HL-60 (cell line): ENCODE measurements at regions not wholly inside any gene's neighbourhood (a gene's known extent, or its start where the extent isn't known, plus 50 kb on each side); places are given as distances from the start of the nearest gene placed in this dataset.

Source experiments
- DNase-seq, 2 experiments: peaks; one replicate each; pipeline ENCODE4 v3.0.0-alpha.2; 2010 to 2020; ENCODE audit warnings: low read depth in 1 of 2, low spot score in 1 of 2
- H3K27ac ChIP-seq: fragments of 250-450 bp; sonication (Bioruptor Pico); replicated peaks from 2 replicates; pipeline ENCODE4 v1.5.1; 2020; ENCODE audit warnings: mild to moderate bottlenecking, moderate library complexity
- H3K27me3 ChIP-seq: fragments of 250-450 bp; sonication (Bioruptor Pico); 2 replicates; pipeline ENCODE4 v1.5.1; 2021; ENCODE audit warnings: mild to moderate bottlenecking, moderate library complexity; ENCODE audit not compliant: insufficient read depth, poor library complexity, severe bottlenecking
- H3K4me3 ChIP-seq: replicated peaks from 2 replicates; pipeline ENCODE4 v1.5.1; 2011; ENCODE audit warnings: mild to moderate bottlenecking, control low read depth, low read length; ENCODE audit not compliant: insufficient read depth
- GABPA ChIP-seq: IDR thresholded peaks from 2 replicates; pipeline ENCODE4 v1.6.1; 2012; ENCODE audit warnings: low read depth
- POLR2AphosphoS5 ChIP-seq: IDR thresholded peaks from 2 replicates; pipeline ENCODE4 v1.6.1; 2012; ENCODE audit warnings: low read depth
- SPI1 ChIP-seq: IDR thresholded peaks from 2 replicates; pipeline ENCODE4 v1.6.1; 2012; ENCODE audit warnings: low read depth, mild to moderate bottlenecking, borderline replicate concordance
- TF ChIP-seq, protein P1 (sequence below): IDR thresholded peaks from one replicate; pipeline ENCODE4 v1.5.1; 2011; ENCODE audit warnings: low read length, control low read depth, inconsistent platforms; ENCODE audit not compliant: insufficient read depth
- TF ChIP-seq, protein P2 (sequence below): IDR thresholded peaks from 2 replicates; pipeline ENCODE4 v1.6.1; 2012; ENCODE audit warnings: low read depth; ENCODE audit not compliant: insufficient replicate concordance

DNA sequence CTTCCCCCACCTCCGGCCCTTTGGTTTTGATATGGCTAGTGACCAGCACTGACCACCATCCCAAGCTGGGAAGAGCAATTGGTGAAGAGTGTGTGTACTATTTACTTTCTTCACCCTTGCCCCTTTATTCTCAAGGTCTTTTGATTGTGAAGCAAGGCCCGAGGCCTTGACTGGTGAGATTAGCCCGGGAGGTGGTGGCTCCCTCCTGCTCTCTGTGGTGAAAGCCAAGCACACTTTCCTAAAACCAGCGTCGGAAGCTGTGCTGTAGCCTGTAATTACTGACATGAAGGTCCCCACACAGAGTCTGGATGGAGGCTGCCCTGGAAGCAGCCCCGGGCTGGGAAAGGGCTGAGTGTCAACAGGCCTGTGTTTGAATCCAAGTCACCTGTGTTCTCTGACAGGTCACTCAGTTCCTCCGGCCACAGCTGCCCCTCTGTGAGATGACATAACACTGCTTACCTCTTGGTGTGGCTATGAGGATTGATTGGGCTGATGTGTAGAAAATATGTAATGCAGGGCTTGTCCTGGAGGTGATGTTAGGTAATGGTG lies 60.5 kb upstream of the PRR23C start:
- Histone ChIP-seq H3K4me3 (no peak overlapping the region), H3K27ac (no peak overlapping the region), H3K27me3 (no peaks in the 10 kb centered on the region)
- no peak for DNase-seq
- TF ChIP-seq, protein P1, sequence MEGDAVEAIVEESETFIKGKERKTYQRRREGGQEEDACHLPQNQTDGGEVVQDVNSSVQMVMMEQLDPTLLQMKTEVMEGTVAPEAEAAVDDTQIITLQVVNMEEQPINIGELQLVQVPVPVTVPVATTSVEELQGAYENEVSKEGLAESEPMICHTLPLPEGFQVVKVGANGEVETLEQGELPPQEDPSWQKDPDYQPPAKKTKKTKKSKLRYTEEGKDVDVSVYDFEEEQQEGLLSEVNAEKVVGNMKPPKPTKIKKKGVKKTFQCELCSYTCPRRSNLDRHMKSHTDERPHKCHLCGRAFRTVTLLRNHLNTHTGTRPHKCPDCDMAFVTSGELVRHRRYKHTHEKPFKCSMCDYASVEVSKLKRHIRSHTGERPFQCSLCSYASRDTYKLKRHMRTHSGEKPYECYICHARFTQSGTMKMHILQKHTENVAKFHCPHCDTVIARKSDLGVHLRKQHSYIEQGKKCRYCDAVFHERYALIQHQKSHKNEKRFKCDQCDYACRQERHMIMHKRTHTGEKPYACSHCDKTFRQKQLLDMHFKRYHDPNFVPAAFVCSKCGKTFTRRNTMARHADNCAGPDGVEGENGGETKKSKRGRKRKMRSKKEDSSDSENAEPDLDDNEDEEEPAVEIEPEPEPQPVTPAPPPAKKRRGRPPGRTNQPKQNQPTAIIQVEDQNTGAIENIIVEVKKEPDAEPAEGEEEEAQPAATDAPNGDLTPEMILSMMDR = no peak
- TF ChIP-seq, protein P2, sequence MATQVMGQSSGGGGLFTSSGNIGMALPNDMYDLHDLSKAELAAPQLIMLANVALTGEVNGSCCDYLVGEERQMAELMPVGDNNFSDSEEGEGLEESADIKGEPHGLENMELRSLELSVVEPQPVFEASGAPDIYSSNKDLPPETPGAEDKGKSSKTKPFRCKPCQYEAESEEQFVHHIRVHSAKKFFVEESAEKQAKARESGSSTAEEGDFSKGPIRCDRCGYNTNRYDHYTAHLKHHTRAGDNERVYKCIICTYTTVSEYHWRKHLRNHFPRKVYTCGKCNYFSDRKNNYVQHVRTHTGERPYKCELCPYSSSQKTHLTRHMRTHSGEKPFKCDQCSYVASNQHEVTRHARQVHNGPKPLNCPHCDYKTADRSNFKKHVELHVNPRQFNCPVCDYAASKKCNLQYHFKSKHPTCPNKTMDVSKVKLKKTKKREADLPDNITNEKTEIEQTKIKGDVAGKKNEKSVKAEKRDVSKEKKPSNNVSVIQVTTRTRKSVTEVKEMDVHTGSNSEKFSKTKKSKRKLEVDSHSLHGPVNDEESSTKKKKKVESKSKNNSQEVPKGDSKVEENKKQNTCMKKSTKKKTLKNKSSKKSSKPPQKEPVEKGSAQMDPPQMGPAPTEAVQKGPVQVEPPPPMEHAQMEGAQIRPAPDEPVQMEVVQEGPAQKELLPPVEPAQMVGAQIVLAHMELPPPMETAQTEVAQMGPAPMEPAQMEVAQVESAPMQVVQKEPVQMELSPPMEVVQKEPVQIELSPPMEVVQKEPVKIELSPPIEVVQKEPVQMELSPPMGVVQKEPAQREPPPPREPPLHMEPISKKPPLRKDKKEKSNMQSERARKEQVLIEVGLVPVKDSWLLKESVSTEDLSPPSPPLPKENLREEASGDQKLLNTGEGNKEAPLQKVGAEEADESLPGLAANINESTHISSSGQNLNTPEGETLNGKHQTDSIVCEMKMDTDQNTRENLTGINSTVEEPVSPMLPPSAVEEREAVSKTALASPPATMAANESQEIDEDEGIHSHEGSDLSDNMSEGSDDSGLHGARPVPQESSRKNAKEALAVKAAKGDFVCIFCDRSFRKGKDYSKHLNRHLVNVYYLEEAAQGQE = no peak
- TF ChIP-seq SPI1 (no peak), GABPA (no peak), POLR2AphosphoS5 (no peak)

DNA sequence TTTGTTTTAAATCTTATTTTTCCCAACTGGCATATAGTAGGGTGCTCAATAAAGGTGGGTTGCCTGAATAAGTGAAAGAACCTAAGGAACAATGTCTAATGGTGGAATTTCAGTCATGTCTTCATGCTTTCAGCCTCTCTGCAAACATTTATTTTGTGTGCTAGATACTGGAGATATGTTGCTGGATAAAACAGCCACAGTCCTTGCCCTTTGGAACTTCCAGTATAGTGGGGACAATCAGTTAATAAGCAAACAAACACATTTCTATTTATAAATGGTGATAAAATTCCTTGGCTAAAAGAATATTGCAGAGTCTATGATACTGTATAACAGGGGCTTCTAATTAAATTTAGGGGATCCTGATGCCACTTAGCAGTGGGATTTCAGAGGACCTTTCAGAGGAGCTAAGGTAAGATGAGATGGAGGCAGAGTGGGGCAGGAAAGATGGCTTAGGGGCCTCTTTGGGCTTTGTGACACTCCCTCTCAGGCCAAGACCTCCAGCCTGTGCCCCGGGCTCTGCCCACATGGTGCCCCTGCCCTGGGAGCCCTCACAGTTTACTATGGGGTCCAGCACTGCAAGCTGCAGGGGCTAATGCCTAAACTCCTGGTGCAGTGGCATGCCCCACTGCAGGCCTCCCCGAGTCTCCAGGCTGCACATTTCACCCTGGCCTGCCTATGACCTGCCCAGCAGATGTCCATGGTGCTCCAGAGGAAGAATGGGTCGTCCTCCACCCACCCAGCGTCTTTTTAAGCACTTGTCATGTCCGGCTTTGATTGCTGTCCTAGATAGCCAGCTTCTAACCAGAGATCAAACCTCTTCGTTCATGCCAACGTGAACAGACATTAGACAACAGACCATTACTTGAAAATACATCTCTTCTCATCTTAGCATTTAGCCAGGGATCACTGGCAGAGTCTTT lies 61.6 kb upstream of the PRR23C start:
- no peak for TF ChIP-seq SPI1
- TF ChIP-seq, protein P1 = no peak
- TF ChIP-seq, protein P2 = no peak
- no peak for TF ChIP-seq POLR2AphosphoS5
- no peak for TF ChIP-seq GABPA
- H3K4me3 ChIP-seq = no peak overlapping the region
- no peak for DNase-seq
- H3K27me3 ChIP-seq = no peaks in the 10 kb centered on the region
- no peak overlapping the region for H3K27ac ChIP-seq

GRCh38 chr3:139107424-139108252 lies 62.9 kb upstream of the PRR23C start:
- no peak for DNase-seq

More at GRCh38 chr3:139107424-139108252, 62.9 kb upstream of the PRR23C start:
- Histone ChIP-seq H3K27me3 (no peaks in the 10 kb centered on the region), H3K27ac (no peak overlapping the region), H3K4me3 (no peak overlapping the region)
- TF ChIP-seq, protein P1 = no peak
- TF ChIP-seq, protein P2 = no peak
- no peak for TF ChIP-seq SPI1
- TF ChIP-seq POLR2AphosphoS5 = no peak
- no peak for TF ChIP-seq GABPA
